CD8-positive, alpha-beta memory T cell (primary cell): ENCODE measurements at regions not wholly inside any gene's neighbourhood (a gene's known extent, or its start where the extent isn't known, plus 50 kb on each side); places are given as distances from the start of the nearest gene placed in this dataset.

ENCODE experiments used
- CTCF ChIA-PET: fragments of 350-600 bp; sonication (Branson Sonifier 250); formaldehyde crosslinking; loops from one replicate; lab custom pipeline; 2021; ENCODE audit warnings: antibody characterized with exemption; lab: Charles Lee
- POLR2A ChIA-PET: fragments of 350-600 bp; sonication (Branson Sonifier 250); formaldehyde crosslinking; loops from one replicate; lab custom pipeline; 2021; ENCODE audit warnings: antibody characterized with exemption; lab: Charles Lee
- DNase-seq, 5 donors: peaks; one replicate each; pipeline versions ENCODE4 v3.0.0 to v3.0.0-alpha.2; 2020 to 2022; ENCODE audit warnings: mixed read lengths in 1 of 5
- H3K27ac ChIP-seq: one replicate; pipeline ENCODE4 v1.7.0; 2013; ENCODE audit warnings: low read depth, mild to moderate bottlenecking, low read length, moderate library complexity
- H3K27me3 ChIP-seq: 2 replicates; pipeline ENCODE4 v1.7.0; 2013; ENCODE audit warnings: low read length, mild to moderate bottlenecking; ENCODE audit not compliant: insufficient read depth, poor library complexity, severe bottlenecking
- H3K36me3 ChIP-seq: 2 replicates; pipeline ENCODE4 v1.7.0; 2013; ENCODE audit warnings: mild to moderate bottlenecking, low read length, moderate library complexity; ENCODE audit not compliant: insufficient read depth
- H3K4me1 ChIP-seq: 2 replicates; pipeline ENCODE4 v1.7.0; 2013; ENCODE audit warnings: mild to moderate bottlenecking, low read length, moderate library complexity; ENCODE audit not compliant: insufficient read depth
- H3K4me3 ChIP-seq: 2 replicates; pipeline ENCODE4 v1.7.0; 2013; ENCODE audit warnings: mild to moderate bottlenecking, low read length
- H3K9me3 ChIP-seq: 2 replicates; pipeline ENCODE4 v1.7.0; 2013; ENCODE audit warnings: mild to moderate bottlenecking, low read length
- H3K27ac Mint-ChIP-seq, 8 donors: one replicate each; pipeline ENCODE4 v1.8.0; 2020 to 2021; ENCODE audit warnings: mixed read lengths in 8 of 8, mild to moderate bottlenecking in 6 of 8, inconsistent platforms in 3 of 8, moderate library complexity in 3 of 8
- H3K27me3 Mint-ChIP-seq, 2 donors: one replicate each; pipeline ENCODE4 v1.8.0; 2020 to 2021; ENCODE audit warnings: mixed read lengths in 2 of 2, mild to moderate bottlenecking in 1 of 2, moderate library complexity in 1 of 2
- H3K36me3 Mint-ChIP-seq, 3 donors: one replicate each; pipeline ENCODE4 v1.8.0; 2020 to 2021; ENCODE audit warnings: mixed read lengths in 3 of 3, inconsistent platforms in 1 of 3, mild to moderate bottlenecking in 1 of 3
- H3K4me1 Mint-ChIP-seq, 3 donors: one replicate each; pipeline ENCODE4 v1.8.0; 2020 to 2021; ENCODE audit warnings: mixed read lengths in 3 of 3, inconsistent platforms in 1 of 3, mild to moderate bottlenecking in 1 of 3
- H3K4me3 Mint-ChIP-seq, 7 donors: one replicate each; pipeline ENCODE4 v1.8.0; 2020 to 2021; ENCODE audit warnings: mixed read lengths in 7 of 7, mild to moderate bottlenecking in 6 of 7, moderate library complexity in 4 of 7, inconsistent platforms in 2 of 7
- H3K9me3 Mint-ChIP-seq, 5 donors: one replicate each; pipeline ENCODE4 v1.8.0; 2020 to 2022; ENCODE audit warnings: mixed read lengths in 5 of 5, mild to moderate bottlenecking in 3 of 5, moderate library complexity in 2 of 5, inconsistent platforms in 1 of 5

GRCh38 chr11:69380921-69381581 lies 87.1 kb downstream of the MYEOV start:
- no peaks in the 10 kb centered on the region for H3K9me3 ChIP-seq
- Mint-ChIP-seq H3K9me3 (no peaks in the 10 kb centered on the region), H3K27ac (no peak overlapping the region), H3K36me3 (no peaks in the 10 kb centered on the region), H3K4me3 (peak overlapping the region in 1 of 7 donors; percentile 59), H3K27me3 (peaks cover 0 to 4% of the 10 kb centered on the region in 2 donors), H3K4me1 (peaks cover 0 to 1% (median 0%) of the 10 kb centered on the region in 3 donors)
- no peaks in the 10 kb centered on the region for H3K27me3 ChIP-seq
- CTCF ChIA-PET = no interaction called here
- no peak overlapping the region for H3K4me3 ChIP-seq
- POLR2A ChIA-PET = no interaction called here
- H3K27ac ChIP-seq = peak overlapping the region; percentile 35
- peak in 1 of 5 donors; percentile 39 for DNase-seq
- H3K4me1 ChIP-seq = no peaks in the 10 kb centered on the region
- H3K36me3 ChIP-seq = no peaks in the 10 kb centered on the region

DNA sequence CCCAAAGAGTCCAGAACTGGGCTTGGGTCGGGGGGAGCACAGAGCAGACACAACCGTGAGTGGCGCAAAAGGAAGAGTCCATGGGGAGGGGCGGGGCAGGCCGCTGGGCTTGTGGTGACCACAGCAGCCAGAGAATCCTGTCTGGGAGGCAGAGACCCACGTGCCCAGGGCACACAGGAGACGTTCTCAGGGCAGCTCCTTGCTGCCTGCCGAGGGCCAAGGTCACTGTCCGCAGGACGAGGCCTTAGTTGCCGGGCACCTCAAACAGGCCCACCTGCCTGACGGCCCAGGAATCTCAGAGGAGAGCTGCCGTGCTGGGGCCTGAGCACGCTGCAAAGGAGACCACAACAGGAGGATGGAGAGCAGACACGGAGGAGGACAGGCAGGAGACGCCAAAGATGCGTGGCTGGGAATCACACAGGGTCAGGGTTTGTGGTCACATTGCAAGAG lies 87.8 kb downstream of the MYEOV start:
- H3K27me3 Mint-ChIP-seq = peaks cover 0 to 4% of the 10 kb centered on the region in 2 donors
- H3K4me1 ChIP-seq = no peaks in the 10 kb centered on the region
- H3K27ac Mint-ChIP-seq = no peak overlapping the region
- no peaks in the 10 kb centered on the region for H3K9me3 ChIP-seq
- peak overlapping the region in 1 of 7 donors; percentile 59 for H3K4me3 Mint-ChIP-seq
- H3K27me3 ChIP-seq = no peaks in the 10 kb centered on the region
- H3K4me3 ChIP-seq = no peak overlapping the region
- CTCF ChIA-PET = no interaction called here
- peak overlapping the region; percentile 35 for H3K27ac ChIP-seq
- no peaks in the 10 kb centered on the region for H3K36me3 ChIP-seq
- DNase-seq = peak in 1 of 5 donors; percentile 31
- POLR2A ChIA-PET = no interaction called here
- H3K4me1 Mint-ChIP-seq = peaks cover 0 to 1% (median 0%) of the 10 kb centered on the region in 3 donors
- H3K9me3 Mint-ChIP-seq = peaks cover 0 to 2% (median 0%) of the 10 kb centered on the region in 5 donors
- no peaks in the 10 kb centered on the region for H3K36me3 Mint-ChIP-seq

DNA sequence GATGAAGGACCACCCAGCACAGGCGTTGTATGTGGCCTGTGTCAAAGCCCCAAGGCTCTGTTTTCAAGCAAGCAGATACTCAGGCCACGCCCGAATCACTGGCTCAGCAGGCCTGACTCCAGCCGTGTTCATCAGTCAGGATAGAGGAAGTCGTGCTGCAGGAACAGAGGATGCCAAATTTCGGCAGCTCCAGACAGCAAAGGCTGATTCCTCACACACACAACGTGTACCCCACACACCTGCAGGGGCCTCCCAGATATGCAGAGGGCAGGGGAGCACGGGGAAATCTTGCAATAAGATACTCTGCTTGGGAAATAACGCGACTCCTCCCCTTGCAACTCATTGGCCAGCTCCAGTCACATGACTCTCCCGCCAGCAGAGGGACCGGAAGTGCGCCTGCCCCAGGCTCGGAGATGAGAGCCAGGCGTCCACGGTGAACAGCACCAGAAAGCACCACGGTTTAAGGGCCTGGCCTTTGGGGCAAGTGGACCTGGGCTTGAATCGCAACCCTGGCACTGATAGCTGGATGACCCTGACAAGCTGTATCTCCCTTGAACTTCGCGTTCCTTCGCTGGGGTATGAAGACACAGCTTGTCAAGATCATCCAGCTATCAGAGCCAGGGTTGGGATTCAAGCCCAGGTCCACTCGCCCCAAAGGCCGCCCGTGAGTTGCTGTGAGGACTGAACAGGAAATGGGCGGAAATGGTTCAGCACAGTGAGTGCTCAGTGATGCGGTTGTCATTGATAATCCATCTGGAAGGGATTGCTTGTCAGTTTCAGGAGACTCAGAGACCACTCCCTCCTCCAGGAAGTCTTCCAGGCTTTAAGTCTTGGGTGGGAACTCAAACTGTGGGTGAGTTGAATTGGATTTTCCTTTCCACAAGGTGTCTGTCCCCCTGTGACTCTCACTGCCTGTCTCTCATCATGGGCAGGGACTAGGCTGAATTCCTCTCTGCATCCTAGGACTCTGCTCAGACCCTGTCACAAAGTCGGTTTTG lies 88.5 kb downstream of the MYEOV start:
- H3K27me3 ChIP-seq = no peaks in the 10 kb centered on the region
- peaks cover 0 to 3% (median 0%) of the 10 kb centered on the region in 3 donors for H3K36me3 Mint-ChIP-seq
- peak overlapping the region; percentile 35 for H3K27ac ChIP-seq
- DNase-seq = peak in 2 of 5 donors; percentile 14 to 45
- POLR2A ChIA-PET = no interaction called here
- H3K4me1 ChIP-seq = no peaks in the 10 kb centered on the region
- H3K36me3 ChIP-seq = no peaks in the 10 kb centered on the region
- H3K9me3 ChIP-seq = no peaks in the 10 kb centered on the region
- peaks cover 0 to 1% (median 0%) of the 10 kb centered on the region in 3 donors for H3K4me1 Mint-ChIP-seq
- H3K4me3 ChIP-seq = no peak overlapping the region
- H3K27me3 Mint-ChIP-seq = peaks cover 0 to 5% of the 10 kb centered on the region in 2 donors
- H3K9me3 Mint-ChIP-seq = peaks cover 0 to 3% (median 0%) of the 10 kb centered on the region in 5 donors
- CTCF ChIA-PET = no interaction called here
- H3K4me3 Mint-ChIP-seq = peak overlapping the region in 1 of 7 donors; percentile 54
- H3K27ac Mint-ChIP-seq = no peak overlapping the region

DNA sequence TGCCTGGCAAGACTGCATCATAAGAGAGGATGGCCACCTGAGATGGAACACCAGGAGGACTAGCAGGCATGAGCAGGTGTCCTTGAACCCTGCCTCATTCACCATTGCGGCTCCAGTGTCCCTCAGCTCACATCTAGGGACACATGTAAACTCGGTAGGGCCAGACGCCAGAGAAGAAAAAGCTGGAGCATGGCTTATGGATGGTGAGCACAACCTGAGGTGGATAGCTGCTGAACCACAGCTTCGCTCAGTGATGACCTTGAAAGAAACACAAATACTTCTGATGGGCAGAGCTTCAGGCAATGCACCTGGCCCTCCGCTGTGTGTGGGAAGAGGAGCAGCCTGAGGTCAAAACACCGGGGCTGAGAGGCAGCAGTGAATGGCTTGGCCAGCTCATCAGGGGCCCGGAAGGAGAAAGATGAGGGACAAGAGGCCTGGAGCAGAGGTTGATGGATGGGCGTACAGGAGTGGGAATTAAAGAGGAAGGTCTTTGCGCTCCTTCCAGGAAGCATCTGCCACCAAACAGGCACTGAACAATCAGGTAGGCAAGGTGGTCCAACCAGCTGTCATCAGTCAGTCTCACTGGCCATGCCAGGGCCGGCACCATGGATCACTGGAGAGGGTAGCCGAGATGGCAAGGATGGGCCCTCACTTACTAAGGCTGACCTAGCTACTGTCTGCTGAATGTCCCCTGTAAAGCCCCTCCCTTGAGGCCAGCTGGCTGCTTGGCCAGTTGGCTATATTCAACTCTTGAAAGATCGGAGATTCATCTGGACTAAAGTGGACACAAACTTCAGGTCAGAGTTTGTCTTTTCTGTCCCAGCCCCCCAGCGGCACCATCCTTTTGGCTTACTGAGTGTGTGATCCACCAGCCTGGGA lies 89.7 kb downstream of the MYEOV start:
- POLR2A ChIA-PET = no interaction called here
- no peak overlapping the region for H3K4me3 Mint-ChIP-seq
- peaks cover 0 to 12% (median 0%) of the 10 kb centered on the region in 3 donors for H3K36me3 Mint-ChIP-seq

GRCh38 chr11:69384251-69385143 lies 90.5 kb downstream of the MYEOV start:
- Histone ChIP-seq H3K36me3 (no peaks in the 10 kb centered on the region), H3K9me3 (peaks cover 4% of the 10 kb centered on the region), H3K27me3 (no peaks in the 10 kb centered on the region), H3K4me1 (no peaks in the 10 kb centered on the region), H3K27ac (no peak overlapping the region), H3K4me3 (no peak overlapping the region)
- H3K4me3 Mint-ChIP-seq = no peak overlapping the region
- H3K27ac Mint-ChIP-seq = no peak overlapping the region
- H3K27me3 Mint-ChIP-seq = peaks cover 0 to 4% of the 10 kb centered on the region in 2 donors
- ChIA-PET CTCF (no interaction called here), POLR2A (no interaction called here)
- peaks cover 12 to 19% (median 16%) of the 10 kb centered on the region in 5 donors for H3K9me3 Mint-ChIP-seq
- peaks cover 0 to 16% (median 0%) of the 10 kb centered on the region in 3 donors for H3K36me3 Mint-ChIP-seq
- no peaks in the 10 kb centered on the region for H3K4me1 Mint-ChIP-seq
- peak in 1 of 5 donors; percentile 42 for DNase-seq

More for the DNA sequence above, 89.7 kb downstream of the MYEOV start:
- Histone ChIP-seq H3K4me3 (no peak overlapping the region), H3K27ac (no peak overlapping the region), H3K36me3 (no peaks in the 10 kb centered on the region), H3K27me3 (no peaks in the 10 kb centered on the region), H3K4me1 (no peaks in the 10 kb centered on the region), H3K9me3 (peaks cover 2% of the 10 kb centered on the region)
- CTCF ChIA-PET = no interaction called here
- Mint-ChIP-seq H3K27ac (no peak overlapping the region), H3K4me1 (peaks cover 0 to 1% (median 0%) of the 10 kb centered on the region in 3 donors), H3K27me3 (peaks cover 0 to 5% of the 10 kb centered on the region in 2 donors), H3K9me3 (peaks cover 6 to 15% (median 9%) of the 10 kb centered on the region in 5 donors)
- DNase-seq = peak in 1 of 5 donors; percentile 38

DNA sequence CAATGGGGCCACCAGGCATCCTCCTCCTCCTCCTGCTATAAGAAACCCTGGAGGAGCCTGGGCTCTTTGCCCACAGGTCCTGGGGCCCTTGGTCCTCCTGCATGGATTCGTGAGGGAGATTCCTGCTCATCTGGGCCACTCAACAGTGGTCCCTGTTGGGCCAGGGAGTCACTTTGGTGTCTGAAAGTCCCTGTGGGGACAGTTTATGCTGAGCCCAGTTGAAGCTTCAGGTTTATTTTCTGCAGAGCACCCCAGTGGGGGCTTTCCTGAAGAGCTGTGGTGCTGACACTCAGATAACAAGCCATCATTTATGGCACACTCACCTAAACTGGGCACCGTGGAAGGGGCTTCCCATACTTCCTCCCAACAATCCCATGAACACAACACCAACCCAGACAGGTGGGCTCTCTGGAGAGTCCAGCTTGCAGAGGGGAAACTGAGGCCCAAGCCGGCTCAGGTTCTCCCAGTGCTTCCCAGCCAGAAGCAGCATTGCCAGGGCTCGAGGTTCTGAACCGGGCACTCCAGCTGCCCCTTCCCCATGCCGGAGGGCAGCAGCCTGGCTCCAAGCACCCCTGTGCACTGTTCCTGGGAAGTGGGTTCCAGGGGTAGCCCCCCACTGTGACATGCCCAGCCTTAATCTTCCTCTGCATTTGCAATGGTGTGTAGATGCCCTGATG lies 91.3 kb downstream of the MYEOV start:
- Mint-ChIP-seq H3K4me3 (no peak overlapping the region), H3K27me3 (peaks cover 0 to 3% of the 10 kb centered on the region in 2 donors), H3K27ac (no peak overlapping the region), H3K9me3 (peaks cover 12 to 21% (median 17%) of the 10 kb centered on the region in 5 donors), H3K4me1 (no peaks in the 10 kb centered on the region), H3K36me3 (peaks cover 0 to 16% (median 0%) of the 10 kb centered on the region in 3 donors)
- Histone ChIP-seq H3K4me3 (no peak overlapping the region), H3K27me3 (no peaks in the 10 kb centered on the region), H3K4me1 (no peaks in the 10 kb centered on the region), H3K36me3 (no peaks in the 10 kb centered on the region), H3K27ac (no peak overlapping the region), H3K9me3 (peaks cover 4% of the 10 kb centered on the region)
- POLR2A ChIA-PET = no interaction called here
- peak in 1 of 5 donors; percentile 28 for DNase-seq
- CTCF ChIA-PET = no interaction called here
